ENCODE measurements at regions not wholly inside any gene's neighbourhood (a gene's known extent, or its start where the extent isn't known, plus 50 kb on each side); places are given as distances from the start of the nearest gene placed in this dataset.

- Histone ChIP-seq H3K27me3 (no peaks in the 10 kb centered on the region), H3K4me3 (no peak overlapping the region), H3K9me3 (no peaks in the 10 kb centered on the region), H3K27ac (no peak overlapping the region), H3K4me1 (no peaks in the 10 kb centered on the region), H3K36me3 (no peaks in the 10 kb centered on the region)
- TF ChIP-seq CTCF (IDR thresholded peaks at IDR 0.05) (no peak), EP300 (IDR thresholded peaks at IDR 0.05) (no peak), POLR2A (IDR thresholded peaks at IDR 0.05) (no peak)
- no peak for DNase-seq (ENCODE audit: low spot score in 2 of 2)
- 73 to 85% methylated on average over 2 of the region's 2 CpGs for WGBS, 2 donors
Observed at GRCh38 chr13:73548449-73548848, 489.6 kb downstream of the KLF5 start.

- no peaks in the 10 kb centered on the region for H3K9me3 ChIP-seq
- H3K4me3 ChIP-seq = no peak overlapping the region
- TF ChIP-seq EP300 (IDR thresholded peaks at IDR 0.05) = no peak
- no peak for TF ChIP-seq CTCF (IDR thresholded peaks at IDR 0.05)
- no peak for TF ChIP-seq POLR2A (IDR thresholded peaks at IDR 0.05)
- H3K27ac ChIP-seq = no peak overlapping the region
- DNase-seq (ENCODE audit: low spot score in 2 of 2) = no peak
- no peaks in the 10 kb centered on the region for H3K27me3 ChIP-seq
- WGBS, 2 donors = 31 to 38% methylated on average over 1 of the region's 1 CpG
- no peaks in the 10 kb centered on the region for H3K4me1 ChIP-seq
- no peaks in the 10 kb centered on the region for H3K36me3 ChIP-seq
Observed at GRCh38 chr13:73547239-73547638, 488.4 kb downstream of the KLF5 start.

GRCh38 chr13:73544175-73544574 lies 485.4 kb downstream of the KLF5 start:
- H3K27me3 ChIP-seq = no peaks in the 10 kb centered on the region
- no peaks in the 10 kb centered on the region for H3K36me3 ChIP-seq
- H3K27ac ChIP-seq = no peak overlapping the region
- H3K4me1 ChIP-seq = no peaks in the 10 kb centered on the region
- no peaks in the 10 kb centered on the region for H3K9me3 ChIP-seq
- H3K4me3 ChIP-seq = no peak overlapping the region
- WGBS, 2 donors = 82 to 91% methylated on average over 1 of the region's 1 CpG
- TF ChIP-seq POLR2A (IDR thresholded peaks at IDR 0.05) (no peak), CTCF (IDR thresholded peaks at IDR 0.05) (no peak), EP300 (IDR thresholded peaks at IDR 0.05) (no peak)
- no peak for DNase-seq (ENCODE audit: low spot score in 2 of 2)

- Histone ChIP-seq H3K27me3 (no peaks in the 10 kb centered on the region), H3K4me3 (no peak overlapping the region), H3K36me3 (no peaks in the 10 kb centered on the region), H3K4me1 (no peaks in the 10 kb centered on the region), H3K27ac (no peak overlapping the region), H3K9me3 (no peaks in the 10 kb centered on the region)
- TF ChIP-seq EP300 (IDR thresholded peaks at IDR 0.05) (no peak), POLR2A (IDR thresholded peaks at IDR 0.05) (no peak), CTCF (IDR thresholded peaks at IDR 0.05) (no peak)
- no peak for DNase-seq (ENCODE audit: low spot score in 2 of 2)
Observed at GRCh38 chr13:73542446-73542845, 483.6 kb downstream of the KLF5 start.

GRCh38 chr13:73536865-73537264 lies 478.1 kb downstream of the KLF5 start:
- no peak overlapping the region for H3K27ac ChIP-seq
- H3K4me1 ChIP-seq = no peaks in the 10 kb centered on the region
- WGBS, 2 donors = 56 to 66% methylated on average over 4 of the region's 4 CpGs

More at GRCh38 chr13:73536865-73537264, 478.1 kb downstream of the KLF5 start:
- H3K9me3 ChIP-seq = no peaks in the 10 kb centered on the region
- no peaks in the 10 kb centered on the region for H3K27me3 ChIP-seq
- DNase-seq (ENCODE audit: low spot score in 2 of 2) = no peak
- no peak overlapping the region for H3K4me3 ChIP-seq
- no peak for TF ChIP-seq POLR2A (IDR thresholded peaks at IDR 0.05)
- TF ChIP-seq CTCF (IDR thresholded peaks at IDR 0.05) = no peak
- no peak for TF ChIP-seq EP300 (IDR thresholded peaks at IDR 0.05)
- H3K36me3 ChIP-seq = no peaks in the 10 kb centered on the region
